ENCODE measurements at regions not wholly inside any gene's neighbourhood (a gene's known extent, or its start where the extent isn't known, plus 50 kb on each side); places are given as distances from the start of the nearest gene placed in this dataset.

GRCh38 chr11:80673566-80673965, 1232.7 kb upstream of the TENM4 start:
- H2BK120ac ChIP-seq (ENCODE audit: low read depth, low read length), result no peak overlapping the region
- no peak for DNase-seq
- H2AK5ac ChIP-seq (ENCODE audit: low read length, severe bottlenecking), result no peak overlapping the region
- H4K91ac ChIP-seq (ENCODE audit: low read length), result no peak overlapping the region
- no peak overlapping the region for H4K8ac ChIP-seq (ENCODE audit: low read length)
- H3K27ac ChIP-seq (ENCODE audit: low read length, poor library complexity, severe bottlenecking), result no peak overlapping the region
- H3K14ac ChIP-seq (ENCODE audit: low read length in 2 of 2), result no peak overlapping the region
- H2BK12ac ChIP-seq (ENCODE audit: low read length in 2 of 2), result no peak overlapping the region
- no peak overlapping the region for H2BK15ac ChIP-seq (ENCODE audit: low read depth, poor library complexity, severe bottlenecking)
- H3K18ac ChIP-seq (ENCODE audit: low read depth in 1 of 2, low read length in 2 of 2), result no peak overlapping the region
- no peaks in the 10 kb centered on the region for H3K79me1 ChIP-seq (replicated peaks; ENCODE audit: low read length, poor library complexity, severe bottlenecking)
- no peaks in the 10 kb centered on the region for H3K9me3 ChIP-seq (ENCODE audit: control insufficient read depth, low read length)
- no peak overlapping the region for H2AFZ ChIP-seq (ENCODE audit: low read depth, low read length)
- no peak overlapping the region for H3K4me3 ChIP-seq (ENCODE audit: insufficient read depth in 1 of 2, low read depth in 1 of 2, low read length in 2 of 2)
- H2BK5ac ChIP-seq (ENCODE audit: low read depth, low read length, poor library complexity, severe bottlenecking), result no peak overlapping the region
- H3K27me3 ChIP-seq (ENCODE audit: control insufficient read depth in 1 of 2, insufficient read depth in 1 of 2, low read length in 2 of 2), result no peaks in the 10 kb centered on the region
- H3K4ac ChIP-seq (ENCODE audit: low read depth in 1 of 2, low read length in 2 of 2), result no peak overlapping the region
- no peak overlapping the region for H3K23ac ChIP-seq (ENCODE audit: low read length in 2 of 2)
- no peaks in the 10 kb centered on the region for H3K36me3 ChIP-seq (ENCODE audit: control insufficient read depth in 1 of 2, insufficient read depth in 2 of 2, low read depth in 1 of 2, low read length in 2 of 2)
- H3K4me1 ChIP-seq (ENCODE audit: control insufficient read depth, insufficient read depth, low read depth, low read length), result no peaks in the 10 kb centered on the region
- no peak overlapping the region for H3K4me2 ChIP-seq (ENCODE audit: low read length, poor library complexity, severe bottlenecking)
- no peak overlapping the region for H3K9ac ChIP-seq (ENCODE audit: low read length)

GRCh38 chr11:80669620-80670019, 1228.8 kb upstream of the TENM4 start:
- no peak overlapping the region for H2AK5ac ChIP-seq (ENCODE audit: low read length, severe bottlenecking)
- H3K4ac ChIP-seq (ENCODE audit: low read depth in 1 of 2, low read length in 2 of 2), result no peak overlapping the region
- H2BK12ac ChIP-seq (ENCODE audit: low read length in 2 of 2), result no peak overlapping the region
- H4K8ac ChIP-seq (ENCODE audit: low read length), result no peak overlapping the region
- no peak overlapping the region for H3K4me2 ChIP-seq (ENCODE audit: low read length, poor library complexity, severe bottlenecking)
- no peak overlapping the region for H4K91ac ChIP-seq (ENCODE audit: low read length)
- no peaks in the 10 kb centered on the region for H3K79me1 ChIP-seq (replicated peaks; ENCODE audit: low read length, poor library complexity, severe bottlenecking)
- no peak overlapping the region for H3K27ac ChIP-seq (ENCODE audit: low read length, poor library complexity, severe bottlenecking)
- H3K23ac ChIP-seq (ENCODE audit: low read length in 2 of 2), result no peak overlapping the region
- H2AFZ ChIP-seq (ENCODE audit: low read depth, low read length), result no peak overlapping the region
- H2BK5ac ChIP-seq (ENCODE audit: low read depth, low read length, poor library complexity, severe bottlenecking), result no peak overlapping the region
- 100% methylated on average over 2 of the region's 3 CpGs for WGBS
- no peaks in the 10 kb centered on the region for H3K27me3 ChIP-seq (ENCODE audit: control insufficient read depth in 1 of 2, insufficient read depth in 1 of 2, low read length in 2 of 2)
- H3K4me3 ChIP-seq (ENCODE audit: insufficient read depth in 1 of 2, low read depth in 1 of 2, low read length in 2 of 2), result no peak overlapping the region
- no peaks in the 10 kb centered on the region for H3K4me1 ChIP-seq (ENCODE audit: control insufficient read depth, insufficient read depth, low read depth, low read length)
- H3K9ac ChIP-seq (ENCODE audit: low read length), result no peak overlapping the region
- no peak overlapping the region for H2BK15ac ChIP-seq (ENCODE audit: low read depth, poor library complexity, severe bottlenecking)
- no peak overlapping the region for H2BK120ac ChIP-seq (ENCODE audit: low read depth, low read length)
- H3K36me3 ChIP-seq (ENCODE audit: control insufficient read depth in 1 of 2, insufficient read depth in 2 of 2, low read depth in 1 of 2, low read length in 2 of 2), result no peaks in the 10 kb centered on the region
- no peaks in the 10 kb centered on the region for H3K9me3 ChIP-seq (ENCODE audit: control insufficient read depth, low read length)
- H3K14ac ChIP-seq (ENCODE audit: low read length in 2 of 2), result no peak overlapping the region
- DNase-seq, result no peak
- H3K18ac ChIP-seq (ENCODE audit: low read depth in 1 of 2, low read length in 2 of 2), result no peak overlapping the region

DNA sequence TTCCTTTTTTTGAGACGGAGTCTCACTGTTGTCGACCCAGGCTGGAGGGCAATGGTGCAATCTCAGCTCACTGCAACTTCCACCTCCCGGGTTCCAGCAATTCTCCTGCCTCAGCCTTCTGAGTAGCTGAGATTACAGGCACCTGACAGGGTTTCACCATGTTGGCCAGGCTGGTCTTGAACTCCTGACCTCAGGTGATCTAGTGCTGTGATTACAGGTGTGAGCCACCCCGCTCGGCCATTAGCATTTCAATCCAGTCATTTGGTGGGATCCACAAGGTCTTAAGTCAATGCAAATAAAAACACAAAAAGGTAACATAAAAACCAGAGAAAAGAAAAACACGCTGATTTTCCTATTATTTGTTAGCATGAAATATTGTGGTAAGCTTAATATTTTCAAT, 1227.2 kb upstream of the TENM4 start:
- no peak overlapping the region for H3K14ac ChIP-seq (ENCODE audit: low read length in 2 of 2)
- DNase-seq, result no peak
- no peaks in the 10 kb centered on the region for H3K4me1 ChIP-seq (ENCODE audit: control insufficient read depth, insufficient read depth, low read depth, low read length)
- no peaks in the 10 kb centered on the region for H3K36me3 ChIP-seq (ENCODE audit: control insufficient read depth in 1 of 2, insufficient read depth in 2 of 2, low read depth in 1 of 2, low read length in 2 of 2)
- no peaks in the 10 kb centered on the region for H3K9me3 ChIP-seq (ENCODE audit: control insufficient read depth, low read length)
- no peaks in the 10 kb centered on the region for H3K79me1 ChIP-seq (replicated peaks; ENCODE audit: low read length, poor library complexity, severe bottlenecking)
- H3K27ac ChIP-seq (ENCODE audit: low read length, poor library complexity, severe bottlenecking), result no peak overlapping the region
- WGBS, result 88% methylated on average over 5 of the region's 6 CpGs
- no peak overlapping the region for H2AFZ ChIP-seq (ENCODE audit: low read depth, low read length)
- no peak overlapping the region for H3K4me2 ChIP-seq (ENCODE audit: low read length, poor library complexity, severe bottlenecking)
- no peak overlapping the region for H3K18ac ChIP-seq (ENCODE audit: low read depth in 1 of 2, low read length in 2 of 2)
- H4K91ac ChIP-seq (ENCODE audit: low read length), result no peak overlapping the region
- no peak overlapping the region for H3K9ac ChIP-seq (ENCODE audit: low read length)
- H3K4ac ChIP-seq (ENCODE audit: low read depth in 1 of 2, low read length in 2 of 2), result no peak overlapping the region
- no peak overlapping the region for H2AK5ac ChIP-seq (ENCODE audit: low read length, severe bottlenecking)
- H2BK120ac ChIP-seq (ENCODE audit: low read depth, low read length), result no peak overlapping the region
- no peaks in the 10 kb centered on the region for H3K27me3 ChIP-seq (ENCODE audit: control insufficient read depth in 1 of 2, insufficient read depth in 1 of 2, low read length in 2 of 2)
- H3K4me3 ChIP-seq (ENCODE audit: insufficient read depth in 1 of 2, low read depth in 1 of 2, low read length in 2 of 2), result no peak overlapping the region
- H2BK5ac ChIP-seq (ENCODE audit: low read depth, low read length, poor library complexity, severe bottlenecking), result no peak overlapping the region
- no peak overlapping the region for H3K23ac ChIP-seq (ENCODE audit: low read length in 2 of 2)
- H4K8ac ChIP-seq (ENCODE audit: low read length), result no peak overlapping the region
- no peak overlapping the region for H2BK12ac ChIP-seq (ENCODE audit: low read length in 2 of 2)
- H2BK15ac ChIP-seq (ENCODE audit: low read depth, poor library complexity, severe bottlenecking), result no peak overlapping the region

DNA sequence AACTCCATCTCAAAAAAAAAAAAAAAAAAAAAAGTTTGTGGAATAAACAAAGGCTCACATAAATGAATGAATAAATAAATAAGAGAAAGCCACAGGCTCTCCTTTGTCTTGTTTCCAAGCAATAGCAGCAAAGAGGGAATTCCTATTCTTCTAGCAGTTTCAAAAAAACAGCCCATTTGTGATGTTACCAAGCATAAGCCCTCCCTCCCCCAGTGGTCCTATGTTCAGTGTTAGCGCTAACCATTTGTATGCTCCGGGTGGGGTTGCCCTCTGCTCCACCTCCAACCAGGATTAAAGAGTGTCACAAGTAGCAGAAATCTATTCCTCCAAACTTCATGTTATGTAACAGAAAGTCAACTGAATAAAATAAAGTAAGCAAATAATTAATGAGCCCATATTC, 1215.0 kb upstream of the TENM4 start:
- Histone ChIP-seq H2AK5ac (ENCODE audit: low read length, severe bottlenecking) (no peak overlapping the region), H2BK120ac (ENCODE audit: low read depth, low read length) (no peak overlapping the region), H2AFZ (ENCODE audit: low read depth, low read length) (no peak overlapping the region), H3K4me3 (ENCODE audit: insufficient read depth in 1 of 2, low read depth in 1 of 2, low read length in 2 of 2) (no peak overlapping the region), H3K4me2 (ENCODE audit: low read length, poor library complexity, severe bottlenecking) (no peak overlapping the region), H3K18ac (ENCODE audit: low read depth in 1 of 2, low read length in 2 of 2) (no peak overlapping the region), H2BK12ac (ENCODE audit: low read length in 2 of 2) (no peak overlapping the region), H2BK15ac (ENCODE audit: low read depth, poor library complexity, severe bottlenecking) (no peak overlapping the region), H3K23ac (ENCODE audit: low read length in 2 of 2) (no peak overlapping the region), H3K9ac (ENCODE audit: low read length) (no peak overlapping the region), H3K4me1 (ENCODE audit: control insufficient read depth, insufficient read depth, low read depth, low read length) (no peaks in the 10 kb centered on the region), H3K14ac (ENCODE audit: low read length in 2 of 2) (no peak overlapping the region), H2BK5ac (ENCODE audit: low read depth, low read length, poor library complexity, severe bottlenecking) (no peak overlapping the region), H3K36me3 (ENCODE audit: control insufficient read depth in 1 of 2, insufficient read depth in 2 of 2, low read depth in 1 of 2, low read length in 2 of 2) (no peaks in the 10 kb centered on the region), H4K8ac (ENCODE audit: low read length) (no peak overlapping the region), H3K79me1 (replicated peaks; ENCODE audit: low read length, poor library complexity, severe bottlenecking) (no peaks in the 10 kb centered on the region), H3K9me3 (ENCODE audit: control insufficient read depth, low read length) (no peaks in the 10 kb centered on the region), H4K91ac (ENCODE audit: low read length) (no peak overlapping the region), H3K27me3 (ENCODE audit: control insufficient read depth in 1 of 2, insufficient read depth in 1 of 2, low read length in 2 of 2) (no peaks in the 10 kb centered on the region), H3K4ac (ENCODE audit: low read depth in 1 of 2, low read length in 2 of 2) (no peak overlapping the region), H3K27ac (ENCODE audit: low read length, poor library complexity, severe bottlenecking) (no peak overlapping the region)
- DNase-seq, result no peak
- WGBS, result 100% methylated on average over 1 of the region's 2 CpGs
